Lower lobe of right lung (tissue), 2 donors: ENCODE measurements at regions not wholly inside any gene's neighbourhood (a gene's known extent, or its start where the extent isn't known, plus 50 kb on each side); places are given as distances from the start of the nearest gene placed in this dataset.
"Not testable (repeated sequence)": the region's sequence is repeated elsewhere in the genome, so short reads cannot be mapped to it uniquely, and the experiment has no call there.

Experiments
- ATAC-seq, 2 donors: fragments of 200-7000 bp; cut with Tn5 transposase; one replicate each; pipeline ENCODE4 v1.9.1; 2020 to 2022; ENCODE audit warnings: mild to moderate bottlenecking in 2 of 2, moderate library complexity in 2 of 2
- DNase-seq: peaks from one replicate; pipeline ENCODE4 v3.0.0-alpha.2; 2020
- H3K27ac ChIP-seq: fragments of 200-600 bp; one replicate; pipeline ENCODE4 v1.8.0; 2022
- H3K27me3 ChIP-seq: fragments of 200-600 bp; one replicate; pipeline ENCODE4 v1.8.0; 2022; ENCODE audit warnings: low read depth
- H3K36me3 ChIP-seq: fragments of 200-600 bp; one replicate; pipeline ENCODE4 v1.8.0; 2022; ENCODE audit warnings: mild to moderate bottlenecking
- H3K4me1 ChIP-seq: fragments of 200-600 bp; one replicate; pipeline ENCODE4 v1.8.0; 2022
- H3K4me3 ChIP-seq: fragments of 200-600 bp; one replicate; pipeline ENCODE4 v1.8.0; 2022; ENCODE audit warnings: mild to moderate bottlenecking
- H3K9me3 ChIP-seq: fragments of 200-600 bp; one replicate; pipeline ENCODE4 v1.8.0; 2022
- intact Hi-C: fragments of 100-400 bp; cut with DNase I; formaldehyde crosslinking; loops from one replicate; pipeline ENCODE4 v1.11.0; 2022
- donor health status: DM: no; HTN: yes; CAD: no; lungs with severe emphysema.

DNA sequence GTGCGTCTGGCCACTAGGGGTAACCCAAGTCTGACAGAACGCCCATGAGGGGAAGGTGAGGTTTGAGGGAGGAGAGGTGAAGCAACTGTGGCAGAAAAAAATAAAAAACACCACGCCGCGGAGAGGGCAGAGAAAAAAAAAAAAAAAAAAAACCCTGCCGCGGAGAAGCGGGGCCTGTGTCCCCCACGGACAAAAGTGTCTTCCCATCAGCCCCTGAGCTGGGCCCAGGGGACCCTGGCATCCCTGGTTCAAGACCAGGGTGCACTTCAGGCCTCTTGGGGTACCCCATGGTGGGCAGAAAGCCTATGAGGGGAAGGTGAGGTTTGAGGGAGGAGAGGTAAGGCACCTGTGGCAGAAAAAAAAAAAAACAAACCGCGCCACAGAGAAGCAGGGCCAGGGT, 191.1 kb downstream of the POTEH start:
- H3K4me1 ChIP-seq, H3K4me3 ChIP-seq, H3K36me3 ChIP-seq, H3K9me3 ChIP-seq, H3K27ac ChIP-seq, H3K27me3 ChIP-seq, DNase-seq, ATAC-seq, intact Hi-C loops: not testable (repeated sequence)

DNA sequence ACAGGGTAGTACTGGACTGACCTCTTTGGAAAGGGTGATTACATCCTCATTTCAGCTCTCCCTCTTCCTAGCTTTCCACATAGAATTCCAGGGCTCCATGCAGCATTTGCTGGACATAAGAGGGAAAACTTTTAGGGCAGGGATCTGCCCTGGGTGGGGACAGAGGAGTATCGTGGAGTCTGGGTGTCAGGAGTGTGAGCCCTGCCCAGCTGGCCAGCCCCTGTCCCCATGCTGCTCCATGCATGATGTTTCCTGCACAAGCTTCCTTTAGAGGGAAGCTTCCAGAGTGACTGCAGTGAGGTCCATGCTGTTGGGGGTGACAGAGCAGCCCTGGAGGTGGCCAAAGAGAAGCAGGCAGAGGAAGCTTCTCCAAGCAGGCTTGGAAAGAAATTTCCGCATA, 214.5 kb downstream of the POTEH start:
- H3K9me3 ChIP-seq, H3K27ac ChIP-seq, DNase-seq, ATAC-seq, H3K27me3 ChIP-seq, intact Hi-C loops, H3K4me3 ChIP-seq, H3K4me1 ChIP-seq, H3K36me3 ChIP-seq: not testable (repeated sequence)

DNA sequence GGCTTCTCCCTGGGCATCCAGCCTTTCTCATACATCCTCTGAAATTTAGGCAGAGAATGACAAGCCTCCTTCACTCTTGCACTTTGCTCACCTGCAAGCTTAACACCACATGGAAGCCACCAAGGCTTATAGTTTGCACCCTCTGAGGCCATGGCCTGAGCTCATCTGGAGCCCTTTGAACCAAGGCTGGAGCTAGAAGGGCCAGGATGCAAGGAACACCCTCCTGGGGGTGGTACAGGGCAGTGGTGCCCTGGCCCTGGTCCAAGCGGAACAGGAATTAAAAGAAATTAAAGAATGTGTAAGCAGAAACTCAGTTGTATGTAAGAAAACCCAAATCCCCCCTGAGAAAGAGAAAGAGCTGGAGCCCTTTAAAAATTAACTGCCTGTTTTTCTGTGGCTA, 221.9 kb downstream of the POTEH start:
- H3K27ac ChIP-seq, DNase-seq, ATAC-seq, intact Hi-C loops, H3K27me3 ChIP-seq, H3K4me3 ChIP-seq, H3K4me1 ChIP-seq, H3K36me3 ChIP-seq, H3K9me3 ChIP-seq: not testable (repeated sequence)

DNA sequence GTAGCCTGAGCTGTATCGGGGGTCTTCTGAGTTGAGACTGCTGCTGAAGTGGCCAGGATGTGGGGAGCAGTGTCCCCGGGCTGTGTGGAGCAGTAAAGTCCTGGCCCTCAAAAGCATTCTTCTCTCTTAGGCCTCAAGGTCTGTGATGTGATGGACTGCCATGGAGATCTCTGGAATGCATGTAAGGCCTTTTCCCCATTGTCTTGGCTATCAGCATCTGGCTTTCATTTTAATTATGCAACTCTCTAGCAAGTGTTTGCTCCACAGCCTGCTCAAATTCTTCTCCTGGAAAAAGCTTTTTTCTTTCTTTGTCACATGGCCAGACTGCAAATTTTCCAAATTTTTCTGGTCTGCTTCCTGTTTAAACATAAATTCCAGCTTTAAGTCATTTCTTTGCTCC, 229.3 kb downstream of the POTEH start:
- H3K9me3 ChIP-seq, H3K36me3 ChIP-seq, DNase-seq, H3K4me3 ChIP-seq, H3K27me3 ChIP-seq, H3K4me1 ChIP-seq, intact Hi-C loops, ATAC-seq, H3K27ac ChIP-seq: not testable (repeated sequence)

- ATAC-seq, result peak in 1 of 2 donors; percentile 4
- H3K27me3 ChIP-seq, H3K27ac ChIP-seq, DNase-seq, H3K36me3 ChIP-seq, H3K4me1 ChIP-seq, H3K9me3 ChIP-seq, intact Hi-C loops, H3K4me3 ChIP-seq: not testable (repeated sequence)
These were observed 231.1 kb downstream of the POTEH start for GRCh38 chr22:15920941-15921340.

DNA sequence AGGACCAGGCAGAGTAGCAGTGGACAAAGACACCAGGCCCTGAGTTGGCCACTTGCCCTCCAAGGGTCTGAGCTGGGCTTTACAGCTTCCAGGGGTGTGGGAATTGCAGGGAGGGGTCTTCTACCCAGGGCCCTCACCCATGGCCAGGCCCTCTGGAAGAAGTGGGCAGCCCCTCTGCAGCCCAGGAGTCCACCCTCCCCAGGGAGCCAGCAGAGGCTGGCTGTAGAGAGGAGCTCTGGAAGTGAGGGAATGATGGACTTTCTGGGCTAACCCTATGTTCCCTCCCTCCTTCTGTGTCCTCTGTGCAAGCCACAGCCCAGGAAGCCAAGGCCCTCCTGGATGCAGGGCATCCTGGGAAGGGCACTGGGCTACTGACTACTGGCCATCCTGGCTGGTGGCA, 232.3 kb downstream of the POTEH start:
- ATAC-seq, result peak; percentile 2 to 31
- H3K27me3 ChIP-seq, DNase-seq, intact Hi-C loops, H3K9me3 ChIP-seq, H3K4me3 ChIP-seq, H3K36me3 ChIP-seq, H3K27ac ChIP-seq, H3K4me1 ChIP-seq: not testable (repeated sequence)

- H3K27ac ChIP-seq, H3K27me3 ChIP-seq, DNase-seq, intact Hi-C loops, H3K36me3 ChIP-seq, ATAC-seq, H3K9me3 ChIP-seq, H3K4me1 ChIP-seq, H3K4me3 ChIP-seq: not testable (repeated sequence)
These were observed 232.8 kb downstream of the POTEH start for GRCh38 chr22:15922666-15923065.

DNA sequence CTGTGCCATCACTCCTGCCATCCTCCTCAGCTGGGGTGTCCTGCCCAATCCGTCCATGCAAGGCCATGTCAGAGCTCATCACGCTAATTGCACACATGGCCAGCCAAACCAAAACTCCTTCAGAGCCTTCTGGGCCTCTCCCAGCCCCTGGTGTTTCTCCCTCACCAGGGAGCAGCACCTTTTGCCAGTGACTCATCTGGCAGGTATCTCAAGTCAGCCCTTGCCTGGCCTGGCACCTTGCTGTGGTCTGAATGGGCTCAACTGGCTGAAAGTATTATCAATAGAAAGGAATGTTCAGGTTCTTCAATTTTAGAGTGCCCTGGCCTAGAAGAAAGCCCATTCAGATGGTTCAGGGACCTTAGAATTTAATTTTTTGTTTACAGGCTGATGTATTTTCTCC, 235.0 kb downstream of the POTEH start:
- peak in 1 of 2 donors; percentile 18 for ATAC-seq
- H3K9me3 ChIP-seq, intact Hi-C loops, H3K36me3 ChIP-seq, H3K27me3 ChIP-seq, H3K4me1 ChIP-seq, H3K27ac ChIP-seq, H3K4me3 ChIP-seq, DNase-seq: not testable (repeated sequence)

- H3K9me3 ChIP-seq, H3K4me1 ChIP-seq, H3K4me3 ChIP-seq, H3K27ac ChIP-seq, DNase-seq, ATAC-seq, H3K27me3 ChIP-seq, intact Hi-C loops, H3K36me3 ChIP-seq: not testable (repeated sequence)
These were observed 237.3 kb downstream of the POTEH start for GRCh38 chr22:15927172-15927571.
